Left cardiac atrium (tissue), 4 donors: ENCODE measurements at regions not wholly inside any gene's neighbourhood (a gene's known extent, or its start where the extent isn't known, plus 50 kb on each side); places are given as distances from the start of the nearest gene placed in this dataset.

ENCODE experiments used
- ATAC-seq, 2 donors: fragments of 200-7000 bp; cut with Tn5 transposase; one replicate each; pipeline ENCODE4 v1.9.1; 2020; ENCODE audit warnings: mild to moderate bottlenecking in 2 of 2, moderate library complexity in 2 of 2
- DNase-seq: peaks from one replicate; pipeline ENCODE4 v3.0.0-alpha.2; 2020
- intact Hi-C, 2 donors: fragments of 100-400 bp; cut with DNase I; formaldehyde crosslinking; loops; one replicate each; pipeline versions ENCODE4 v1.14.1 to v1.15.1; 2022 to 2023
- donor health status: DM: no; HTN: yes; CAD: no.
- donor health status: DM: no; HTN: yes; CAD: no; lungs with severe emphysema.
- donor health status: DM: yes; HTN: yes; CAD: no.
- donor health status: Dilated cardiomyopathy.

DNA sequence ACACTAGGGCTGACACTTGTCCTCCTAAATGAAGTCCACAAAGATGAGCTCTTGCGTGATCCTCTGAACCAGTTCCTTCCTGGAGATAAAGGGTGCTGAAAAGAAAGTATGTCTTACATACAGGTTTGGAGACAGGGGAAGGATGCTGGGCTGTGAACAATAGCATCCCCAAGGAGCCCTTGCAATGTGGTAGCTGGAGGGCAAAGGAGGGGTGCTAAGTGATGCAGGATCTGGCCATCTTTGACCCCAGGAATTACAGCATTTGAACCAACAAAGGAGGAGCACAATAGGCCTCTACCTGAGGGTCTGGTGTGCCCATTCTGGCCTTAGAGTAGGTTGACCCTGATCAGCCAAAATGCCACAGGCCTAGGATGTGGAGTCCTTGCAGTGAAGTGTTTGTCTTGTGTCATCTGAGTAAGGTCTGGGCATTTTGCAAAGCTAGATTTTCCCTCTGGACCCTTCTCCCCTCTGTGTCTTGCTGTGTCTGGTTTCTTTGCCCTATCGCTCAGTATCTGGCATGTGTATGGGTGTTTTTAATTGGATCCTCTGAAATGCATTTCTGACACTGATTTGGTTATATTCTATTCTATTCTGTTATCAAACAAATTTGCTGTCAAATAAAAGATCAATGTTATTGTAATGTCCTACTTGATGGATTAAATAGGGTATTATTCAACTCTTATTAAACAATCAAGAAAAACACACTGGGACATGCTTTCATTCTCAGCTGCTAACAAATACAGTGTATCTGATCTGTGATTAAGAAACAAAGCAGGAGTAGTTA, 364.8 kb upstream of the MEIS1 start:
- intact Hi-C loops = no loop called here
- no peak for ATAC-seq

DNA sequence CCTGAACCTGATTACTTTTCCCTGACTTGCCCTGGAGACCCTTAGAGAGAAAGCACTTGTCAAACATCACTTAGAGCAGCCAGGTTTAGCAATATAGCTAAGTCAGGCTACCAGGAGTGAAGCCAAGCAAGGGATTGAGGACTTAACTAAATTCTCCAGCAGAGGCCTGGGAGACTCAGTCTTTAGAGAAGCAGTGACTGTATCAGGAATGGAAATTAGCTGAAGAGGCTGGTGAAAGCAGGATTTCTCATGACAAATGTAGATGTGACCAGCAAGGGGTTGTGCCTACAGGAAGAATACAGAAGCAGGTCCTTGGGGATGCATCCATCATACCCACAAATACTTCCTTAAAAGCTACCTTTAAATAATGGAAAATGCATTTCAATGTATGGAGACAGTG, 368.9 kb upstream of the MEIS1 start:
- no peak for DNase-seq
- intact Hi-C loops = no loop called here
- no peak for ATAC-seq

More for the DNA sequence above, 364.8 kb upstream of the MEIS1 start:
- no peak for DNase-seq

DNA sequence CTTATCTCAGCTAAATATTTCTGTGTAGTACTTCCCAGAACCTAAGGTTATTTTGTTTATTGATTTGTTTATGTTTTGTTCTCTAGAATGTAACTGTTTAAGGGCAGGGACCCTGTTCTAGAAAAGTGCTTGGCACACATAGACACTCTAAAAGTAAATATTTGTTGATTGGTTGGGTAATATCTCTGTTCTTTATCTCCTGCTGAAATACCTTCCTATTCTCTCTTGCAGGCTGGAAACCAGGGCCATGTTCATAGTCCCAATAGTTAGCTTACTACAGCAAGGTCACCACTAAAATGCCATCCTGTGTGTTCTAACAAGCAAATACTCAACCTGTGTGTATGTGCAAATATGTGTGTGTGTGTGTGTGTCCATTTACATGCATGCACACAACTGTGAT, 375.6 kb upstream of the MEIS1 start:
- intact Hi-C loops = no loop called here
- no peak for ATAC-seq
- DNase-seq = no peak

DNA sequence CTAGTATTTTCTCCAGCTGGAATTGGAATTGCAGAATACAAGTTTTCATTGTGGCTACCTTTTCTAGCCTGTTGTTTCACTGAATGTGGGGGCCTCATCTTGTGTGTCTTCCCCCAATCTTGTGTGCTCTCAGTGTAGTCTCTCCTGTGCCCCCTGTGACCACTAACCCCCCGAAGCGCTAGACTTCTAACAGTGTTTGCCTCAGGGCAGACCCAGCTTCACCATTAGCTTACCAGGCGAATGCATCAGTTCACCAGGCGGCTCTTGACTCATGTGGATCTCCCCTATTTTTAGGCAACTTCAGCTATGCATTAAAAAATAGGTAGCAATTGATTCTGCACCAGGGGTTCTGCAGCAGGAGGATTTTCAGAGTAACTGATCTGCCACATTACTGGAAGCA, 376.2 kb upstream of the MEIS1 start:
- intact Hi-C loops = no loop called here
- no peak for DNase-seq
- ATAC-seq = no peak

DNA sequence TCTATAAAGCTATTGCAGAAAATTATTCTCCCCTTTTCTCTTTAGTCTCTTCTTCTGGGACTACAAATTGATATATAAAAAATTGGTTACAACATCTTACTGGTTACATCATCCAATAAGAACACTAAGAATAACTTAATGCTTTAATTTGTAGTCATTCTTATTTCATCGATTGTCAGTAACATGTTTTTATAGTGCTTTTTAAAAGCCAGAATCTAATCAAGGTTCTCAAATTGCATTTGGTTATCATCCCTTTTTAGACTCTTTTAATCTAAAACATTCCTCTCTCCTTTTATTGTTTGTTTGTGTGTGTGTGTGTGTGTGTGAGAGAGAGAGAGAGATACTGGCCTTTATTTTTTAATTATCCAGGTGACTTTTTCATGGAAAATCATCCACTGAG, 377.1 kb upstream of the MEIS1 start:
- ATAC-seq (no peak), DNase-seq (no peak)
- intact Hi-C loops = no loop called here

DNA sequence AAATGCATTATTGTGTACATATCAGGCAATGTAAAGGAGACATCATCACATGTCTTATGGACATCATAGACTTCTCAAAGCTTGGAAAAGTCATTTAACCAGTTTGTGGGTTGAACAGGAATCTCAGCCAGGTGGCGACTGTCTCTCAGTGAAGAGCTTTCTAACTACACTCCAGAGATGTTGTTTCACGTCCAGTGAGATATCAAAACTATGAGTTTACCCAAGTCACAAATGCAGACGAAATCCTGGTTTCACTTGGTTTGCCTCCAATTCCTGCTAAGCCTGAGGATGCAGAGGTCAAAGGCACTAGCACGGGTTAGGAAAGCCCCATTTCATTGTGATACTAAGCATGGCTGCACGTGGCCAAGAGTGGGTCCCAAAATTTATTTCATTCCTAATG, 384.5 kb upstream of the MEIS1 start:
- DNase-seq (no peak), ATAC-seq (no peak)
- intact Hi-C loops = no loop called here

DNA sequence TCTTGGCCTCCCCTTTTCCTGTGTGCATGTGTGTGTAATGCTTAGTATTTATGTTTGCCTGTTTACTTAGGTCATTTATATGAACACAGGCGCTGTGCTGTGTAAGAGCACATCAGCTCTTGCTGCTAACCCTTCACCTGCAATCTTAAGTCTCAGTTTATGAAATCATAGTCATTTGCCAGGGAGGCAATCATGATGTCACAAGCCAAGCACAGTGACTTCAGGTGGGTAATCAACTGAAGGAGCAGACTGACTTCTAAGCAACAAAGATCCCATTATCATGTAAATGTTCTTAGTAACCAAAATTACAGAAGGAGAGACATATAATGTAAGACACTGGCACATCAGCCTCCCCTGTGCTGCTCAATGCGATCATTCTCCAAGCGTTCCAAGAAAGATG, 386.3 kb upstream of the MEIS1 start:
- no peak for DNase-seq
- intact Hi-C loops = no loop called here
- ATAC-seq = no peak

DNA sequence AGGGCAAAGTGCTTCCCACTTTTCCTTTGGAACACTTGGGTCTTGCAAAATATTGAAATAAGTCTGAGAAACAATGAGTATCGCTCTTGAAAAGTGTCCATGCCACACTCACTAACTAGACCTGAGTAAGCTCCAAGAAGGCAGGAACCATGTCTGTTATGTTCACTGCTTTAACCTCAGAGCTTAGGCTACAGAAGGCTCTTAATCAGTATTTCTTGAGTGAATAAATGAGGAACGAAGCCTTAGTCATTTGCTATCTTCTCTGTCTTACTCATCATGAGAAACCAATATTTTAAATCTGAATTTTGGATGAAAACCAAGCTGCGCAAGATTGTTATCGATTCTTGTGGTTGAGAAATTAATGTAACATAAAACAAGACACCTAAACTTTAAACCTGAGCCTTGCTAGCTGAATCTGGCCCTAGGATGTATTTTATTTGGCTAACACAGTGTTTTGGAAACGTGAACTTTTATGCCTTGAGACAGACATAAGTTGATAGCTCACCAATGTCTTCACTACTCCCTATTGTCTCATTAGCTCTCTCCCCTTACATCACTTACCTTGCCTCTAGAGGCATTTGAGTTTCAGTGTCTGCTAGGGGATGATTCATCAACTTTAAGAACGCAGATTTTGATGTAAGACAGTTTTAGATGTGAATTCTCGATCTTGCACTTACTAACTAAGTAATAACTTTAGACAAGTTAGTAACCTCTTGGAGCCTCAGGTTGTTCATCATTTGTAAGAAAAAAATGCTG, 392.8 kb upstream of the MEIS1 start:
- intact Hi-C loops = no loop called here
- ATAC-seq (no peak), DNase-seq (no peak)

DNA sequence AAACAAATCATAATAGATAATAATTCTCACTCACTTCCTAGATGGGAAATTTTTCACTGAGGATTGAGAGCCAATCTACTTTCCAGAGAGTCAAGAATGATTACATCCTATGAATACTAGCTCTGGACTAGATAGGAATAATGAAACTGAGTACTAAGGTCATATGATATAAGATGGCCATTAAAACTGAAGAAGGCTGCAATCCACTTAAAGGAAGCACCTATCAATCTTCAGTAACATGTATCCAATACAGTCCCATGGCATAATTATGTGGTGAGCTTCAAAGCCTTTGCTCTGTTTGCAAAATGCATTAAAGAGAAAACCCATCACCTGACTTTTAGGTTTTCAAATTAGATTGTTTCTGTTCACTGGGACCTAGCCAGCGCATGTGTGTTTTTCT, 398.0 kb upstream of the MEIS1 start:
- no peak for ATAC-seq
- DNase-seq = no peak
- intact Hi-C loops = no loop called here

DNA sequence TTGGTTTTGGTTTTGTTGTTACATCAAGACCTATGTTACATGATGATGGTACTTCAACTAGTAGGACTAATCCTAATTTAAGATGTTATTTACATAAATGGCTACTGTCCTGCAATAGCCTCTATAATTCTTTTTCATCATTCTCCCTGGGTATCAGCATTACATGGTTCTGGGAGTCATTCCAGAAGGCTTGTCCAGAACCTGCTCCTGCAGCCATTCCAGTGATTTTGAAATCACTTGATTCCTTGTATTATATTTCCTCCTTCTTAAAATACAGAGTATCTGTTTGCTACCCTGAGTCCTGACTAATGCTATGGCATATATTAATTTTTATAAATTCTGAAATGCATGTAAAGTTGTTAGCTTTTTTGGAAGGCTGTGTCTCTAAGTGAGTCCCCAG, 400.5 kb upstream of the MEIS1 start:
- DNase-seq = no peak
- ATAC-seq = no peak
- intact Hi-C loops = no loop called here

DNA sequence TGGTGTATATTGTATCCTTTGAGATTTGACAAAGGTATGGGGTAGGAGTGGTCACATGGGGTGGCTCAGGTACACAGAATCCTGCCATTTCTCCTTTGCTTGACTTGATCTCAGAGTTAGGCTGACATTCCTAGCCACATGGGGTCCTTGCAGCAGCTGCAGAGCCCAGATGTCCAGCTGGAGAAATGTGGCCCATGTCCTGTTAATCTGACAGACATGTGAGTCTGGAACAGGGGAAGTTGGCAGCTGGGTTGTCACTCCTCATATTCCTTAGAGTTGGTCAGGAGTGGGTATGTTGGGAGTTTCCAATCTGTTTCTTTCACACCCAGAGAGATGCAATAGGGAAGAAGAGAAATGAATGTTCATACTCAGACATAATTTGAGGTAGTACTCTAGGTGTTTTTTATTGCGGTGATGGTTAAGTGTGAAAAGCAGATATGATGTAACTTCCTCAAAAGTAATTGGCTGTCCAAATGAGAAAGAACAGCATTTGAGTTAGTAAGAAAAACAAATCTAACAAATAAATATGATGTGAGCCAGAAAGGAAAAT, 402.6 kb upstream of the MEIS1 start:
- no peak for DNase-seq
- ATAC-seq = no peak
- intact Hi-C loops = no loop called here

DNA sequence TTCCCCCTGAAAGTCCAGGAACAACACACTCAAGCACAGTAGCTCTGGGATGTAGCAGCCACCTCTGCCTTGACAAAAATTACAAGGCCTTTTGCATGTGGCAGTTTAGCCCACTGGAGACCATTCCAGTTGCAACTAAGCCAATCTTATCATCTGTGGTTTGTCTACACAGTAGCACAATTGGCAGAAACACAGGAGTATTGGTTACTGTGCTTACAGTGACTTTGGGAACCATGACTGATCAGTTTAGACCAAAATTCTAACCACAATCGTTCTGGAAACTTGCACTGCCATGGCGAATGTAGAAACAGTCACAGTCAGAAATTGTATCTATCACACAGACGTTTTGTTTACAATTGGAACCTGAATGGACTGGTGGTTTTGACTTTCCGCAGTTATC, 403.7 kb upstream of the MEIS1 start:
- DNase-seq (no peak), ATAC-seq (no peak)
- intact Hi-C loops = no loop called here

DNA sequence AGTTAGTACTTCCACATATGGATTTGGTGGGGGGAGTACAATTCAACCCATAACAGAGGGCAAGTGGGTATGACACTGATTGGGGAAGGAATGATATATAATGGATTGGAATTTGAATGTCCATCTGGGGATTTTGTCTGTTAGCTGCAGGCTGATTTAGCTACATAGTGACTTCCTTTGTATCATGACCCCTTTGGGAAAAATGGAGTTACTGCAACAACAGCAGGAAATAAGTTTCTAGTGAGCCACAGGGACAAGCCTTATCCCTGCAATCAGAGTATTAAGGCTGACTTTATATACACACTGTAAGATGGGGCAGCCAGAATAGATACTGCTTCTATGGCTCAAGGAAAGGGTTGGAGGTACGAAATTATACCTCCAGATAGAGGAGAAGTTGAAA, 404.4 kb upstream of the MEIS1 start:
- intact Hi-C loops = no loop called here
- ATAC-seq (no peak), DNase-seq (no peak)

DNA sequence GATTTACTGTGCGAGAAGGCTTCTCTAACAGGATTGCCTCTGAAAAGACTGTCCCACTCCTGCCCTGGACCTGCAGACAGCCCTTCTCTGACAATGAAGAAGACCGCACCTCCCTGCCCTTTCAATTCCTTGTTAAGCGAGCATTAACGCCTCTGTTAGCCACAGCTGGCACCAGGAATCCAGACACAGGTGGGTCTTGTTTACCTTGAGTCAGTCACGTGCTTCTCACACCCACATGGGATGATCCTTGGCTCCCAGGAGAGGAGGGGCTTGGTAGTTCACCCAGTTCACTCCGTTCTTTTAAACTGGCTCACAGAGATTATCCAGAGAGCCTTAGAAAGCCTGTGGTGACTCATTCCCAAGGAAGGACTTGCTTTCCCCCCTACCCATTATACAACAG, 410.5 kb upstream of the MEIS1 start:
- DNase-seq (no peak), ATAC-seq (no peak)
- intact Hi-C loops = no loop called here

DNA sequence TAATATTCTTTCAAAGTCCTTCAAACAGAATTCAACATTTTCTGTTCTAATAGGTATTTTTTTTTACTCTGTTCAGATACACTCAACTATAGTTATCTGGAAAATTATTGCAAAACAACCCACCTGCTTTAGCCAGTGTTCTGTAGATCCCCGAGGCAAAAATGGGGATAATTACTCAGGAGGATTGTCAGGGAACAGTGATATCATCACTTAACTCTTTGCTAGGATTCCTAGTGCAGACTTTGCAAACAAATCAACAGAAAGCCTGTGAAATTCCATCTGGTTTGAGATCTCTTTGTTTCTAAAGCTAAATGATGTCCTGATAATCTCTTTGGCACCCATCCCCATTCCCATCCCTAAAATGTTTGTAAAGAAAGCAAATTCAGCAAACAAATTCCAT, 413.6 kb upstream of the MEIS1 start:
- DNase-seq (no peak), ATAC-seq (no peak)
- intact Hi-C loops = no loop called here

DNA sequence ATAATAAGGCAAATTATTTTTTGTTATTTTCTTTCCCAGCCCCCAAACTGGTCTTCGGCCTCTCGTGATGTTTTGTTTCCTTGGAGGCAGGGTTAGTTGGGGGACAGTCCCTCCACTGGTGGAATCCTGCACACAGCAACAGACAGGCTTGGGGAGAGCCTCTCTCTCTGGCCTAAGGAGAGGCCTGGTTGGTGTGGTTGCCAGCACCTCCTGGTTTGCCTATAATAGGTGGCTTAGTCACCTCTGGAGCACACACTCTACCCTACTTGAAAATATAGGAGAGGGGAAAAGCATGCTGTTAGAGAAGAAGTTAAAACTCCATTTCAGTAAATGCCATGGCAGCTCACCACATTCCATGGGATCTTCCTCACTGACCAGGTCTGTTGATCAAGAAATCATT, 417.2 kb upstream of the MEIS1 start:
- DNase-seq = no peak
- ATAC-seq = no peak
- intact Hi-C loops = no loop called here

DNA sequence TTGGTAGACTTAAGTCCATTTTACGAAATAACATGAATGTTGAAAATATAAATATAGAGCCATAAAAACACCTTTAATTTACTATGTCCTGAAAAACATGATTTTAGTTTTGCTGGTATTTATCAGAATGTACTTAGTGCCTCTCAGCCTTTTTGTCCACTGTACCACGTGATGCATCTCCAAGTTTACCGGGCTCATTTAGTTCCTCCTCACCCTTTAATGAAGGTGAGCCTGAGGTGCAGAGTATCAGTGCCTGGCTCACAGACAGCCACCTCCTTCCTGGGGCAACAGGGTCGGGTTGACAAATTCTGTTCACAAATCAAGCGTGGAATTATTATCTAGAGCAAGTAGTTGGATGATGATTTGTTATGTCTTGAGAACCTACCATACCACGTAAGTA, 420.5 kb upstream of the MEIS1 start:
- intact Hi-C loops = no loop called here
- ATAC-seq (no peak), DNase-seq (no peak)

DNA sequence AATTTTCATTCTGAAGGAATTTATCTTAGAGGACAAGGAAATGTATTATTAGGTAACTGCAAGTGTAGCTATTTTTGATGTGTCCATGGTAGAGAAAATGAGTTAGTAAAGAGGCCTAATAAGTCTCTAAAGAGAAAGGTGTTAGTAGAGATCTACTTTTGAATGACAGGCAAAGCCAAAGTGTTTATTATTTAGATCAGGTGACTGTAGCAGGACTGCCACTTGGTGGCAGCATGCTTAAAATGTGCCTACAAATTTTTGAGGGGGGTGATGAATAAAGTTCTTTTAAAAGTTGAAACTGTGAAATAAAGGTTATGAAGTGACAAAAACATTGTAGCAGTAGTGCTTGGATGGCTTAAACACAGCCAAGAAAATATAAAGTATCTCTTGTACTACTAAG, 421.5 kb upstream of the MEIS1 start:
- DNase-seq = no peak
- ATAC-seq = no peak
- intact Hi-C loops = no loop called here

DNA sequence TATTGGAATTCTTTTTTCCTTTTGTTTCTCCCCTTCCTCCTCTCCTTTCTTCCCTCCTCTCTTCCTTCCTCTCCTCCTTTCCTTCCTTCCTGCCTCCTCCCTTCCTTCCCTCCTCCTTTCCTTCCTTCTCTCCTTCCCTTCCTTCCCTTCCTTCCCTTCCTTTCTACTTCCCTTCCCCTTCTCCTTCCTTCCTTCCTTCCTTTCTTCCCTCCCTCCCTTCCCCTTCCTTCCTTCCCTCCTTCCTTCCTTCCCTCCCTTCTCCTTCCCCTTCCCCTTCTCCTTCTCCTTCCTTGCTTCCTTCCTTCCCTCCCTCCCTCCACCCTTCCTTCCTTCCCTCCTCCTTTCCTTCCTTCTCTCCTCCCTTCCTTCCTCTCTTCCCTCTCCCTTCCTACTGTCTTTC, 431.0 kb upstream of the MEIS1 start:
- ATAC-seq (no peak), DNase-seq (no peak)
- intact Hi-C loops = no loop called here

DNA sequence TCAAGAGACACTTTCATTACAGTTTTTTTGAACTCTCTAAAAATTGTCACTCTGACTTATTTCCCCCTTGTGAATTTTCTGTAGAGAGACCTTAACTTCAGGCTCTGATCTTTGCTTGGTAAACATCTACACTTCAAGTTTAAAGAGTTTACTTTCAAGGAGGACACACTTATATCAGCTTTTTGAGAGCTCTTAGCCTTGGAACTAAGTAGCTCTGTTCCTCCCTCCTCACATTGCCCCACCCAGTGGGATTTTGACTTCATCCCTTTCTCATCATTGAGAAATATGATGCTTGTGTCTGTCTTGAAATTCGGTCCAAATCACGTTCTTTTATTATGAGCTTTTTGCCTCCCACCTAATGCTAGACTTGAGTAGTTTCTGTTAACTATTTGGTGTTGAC, 433.4 kb upstream of the MEIS1 start:
- no peak for ATAC-seq
- intact Hi-C loops = no loop called here
- no peak for DNase-seq

DNA sequence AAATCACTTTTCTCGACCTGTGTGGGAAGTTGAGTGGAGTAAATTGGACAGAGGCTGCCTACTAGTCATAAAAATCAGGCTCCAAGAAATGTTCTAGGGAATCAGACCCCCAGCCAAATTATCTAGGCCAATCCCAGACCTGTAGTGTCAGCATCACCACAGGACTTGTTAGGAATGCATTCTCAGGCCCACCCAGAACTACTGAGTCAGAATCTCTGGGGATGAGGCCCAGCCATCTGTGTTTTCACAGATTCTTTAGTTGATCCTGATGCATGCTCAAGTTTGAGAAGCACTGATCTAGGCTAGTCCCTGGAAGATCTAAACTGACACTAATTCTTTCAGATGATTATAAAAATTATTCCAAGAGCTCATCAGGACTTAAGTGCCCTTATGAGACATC, 434.0 kb upstream of the MEIS1 start:
- DNase-seq (no peak), ATAC-seq (no peak)
- intact Hi-C loops = no loop called here
